GF-D8 (cell line): ENCODE measurements at regions not wholly inside any gene's neighbourhood (a gene's known extent, or its start where the extent isn't known, plus 50 kb on each side); places are given as distances from the start of the nearest gene placed in this dataset.

Source experiments
- DNase-seq: peaks from one replicate; lab custom pipeline; 2025; lab: John Stamatoyannopoulos, UW

DNA sequence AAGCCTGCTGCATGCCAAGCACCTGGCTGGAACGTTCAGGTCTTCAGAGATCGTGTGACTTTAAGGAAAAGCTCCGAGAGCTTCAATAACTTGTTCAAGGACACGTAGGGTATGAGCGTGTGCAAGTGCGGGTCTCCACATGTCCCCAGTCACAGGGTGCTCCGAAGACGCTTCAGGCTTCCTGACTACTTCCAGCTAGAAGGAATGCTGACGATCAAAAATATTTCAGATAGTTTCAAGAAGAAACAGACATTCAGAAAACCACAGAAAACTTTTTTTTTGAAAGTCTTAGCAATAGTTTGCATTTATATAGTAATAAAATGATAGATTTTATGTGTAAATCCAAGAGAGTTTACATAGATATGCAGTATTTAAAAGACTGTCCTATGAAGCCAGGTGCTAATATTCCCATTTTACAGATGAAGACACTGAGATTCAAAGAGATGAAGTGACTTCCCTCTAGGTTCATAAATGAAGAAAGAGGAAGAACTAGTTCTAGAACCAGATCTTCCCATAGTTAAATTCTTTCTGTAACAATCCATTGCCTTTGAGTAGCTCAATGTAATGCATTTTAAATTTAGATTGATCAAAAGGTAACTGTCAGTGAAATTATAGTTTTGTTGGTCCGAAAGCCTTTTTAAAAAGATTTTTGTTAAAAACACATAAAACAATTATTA, 247.6 kb downstream of the MYLK4 start:
- no peak for DNase-seq

DNA sequence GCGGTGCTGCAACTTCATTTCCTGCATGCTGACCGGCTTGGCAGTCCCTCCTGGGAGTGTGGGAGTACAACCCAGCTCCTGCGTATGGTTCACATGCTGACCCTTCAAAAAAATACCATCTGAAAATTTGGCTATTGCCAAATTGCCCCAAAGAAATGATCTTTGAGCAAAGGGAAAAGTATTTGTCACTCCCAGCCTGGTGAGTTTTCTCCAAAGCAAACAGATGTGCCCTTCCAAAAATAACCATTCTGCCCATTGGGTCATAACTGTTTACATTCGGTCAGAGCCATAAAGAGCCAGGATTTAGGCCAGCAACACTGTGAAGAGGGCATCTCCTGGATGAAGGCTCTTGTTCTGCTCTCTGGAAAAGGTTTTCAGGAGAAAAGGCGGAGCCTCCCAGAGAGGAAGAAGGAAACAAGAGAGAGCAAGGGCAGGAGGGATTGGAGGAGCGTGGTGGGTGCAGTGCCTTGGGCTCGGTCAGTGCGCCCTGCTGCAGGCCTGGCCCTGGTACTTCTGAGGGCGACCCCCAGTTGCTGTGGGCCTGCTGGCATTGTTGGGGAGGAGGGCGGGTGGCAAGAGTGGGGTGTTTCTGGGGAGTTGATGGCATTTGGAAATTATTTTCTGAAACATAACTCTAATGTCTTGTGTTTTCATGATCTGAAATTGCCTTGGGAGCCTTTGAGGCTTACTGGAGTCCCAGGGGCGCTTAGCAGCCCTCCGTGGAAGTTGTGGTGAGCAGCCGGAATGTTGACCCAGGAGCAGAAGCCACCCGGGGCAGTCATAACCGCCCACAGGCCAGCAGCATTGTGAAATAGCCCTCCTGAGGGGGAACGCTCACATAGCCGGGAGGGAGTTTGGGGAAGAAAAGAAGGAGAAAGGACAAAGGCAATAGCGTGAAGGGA, 248.4 kb downstream of the MYLK4 start:
- DNase-seq = no peak

DNA sequence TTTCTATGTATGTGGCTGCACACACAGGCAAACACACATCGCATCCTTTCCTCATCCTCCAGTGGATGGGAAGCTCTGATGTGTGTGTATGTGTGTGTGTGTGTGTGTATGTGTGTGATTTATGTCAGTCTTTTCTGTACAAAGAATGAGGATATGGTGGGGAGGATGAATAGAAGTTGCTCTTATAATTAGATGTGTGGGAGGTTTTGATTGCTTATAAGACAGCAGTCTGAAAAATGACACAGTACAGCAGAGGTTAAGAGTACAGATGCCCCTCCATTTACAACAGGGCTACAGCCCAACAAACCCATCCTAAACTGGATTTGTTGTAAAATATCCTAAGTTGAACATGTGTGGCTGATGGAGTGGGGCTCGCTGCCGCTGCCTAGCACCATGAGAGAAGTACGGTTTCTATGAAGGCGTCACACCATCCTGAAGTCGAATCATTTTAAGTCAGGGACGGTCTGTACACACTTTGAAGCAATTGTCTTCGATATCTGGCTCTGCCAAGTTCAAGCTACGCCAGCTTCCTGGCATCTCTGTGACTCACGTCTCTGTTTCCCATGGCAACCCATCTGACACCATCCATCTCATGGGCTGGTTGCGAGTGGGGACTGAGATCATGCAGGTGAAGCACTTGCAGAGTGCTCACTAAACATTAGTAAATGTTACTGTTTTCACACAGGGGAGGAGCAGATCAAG, 252.6 kb downstream of the MYLK4 start:
- no peak for DNase-seq

DNA sequence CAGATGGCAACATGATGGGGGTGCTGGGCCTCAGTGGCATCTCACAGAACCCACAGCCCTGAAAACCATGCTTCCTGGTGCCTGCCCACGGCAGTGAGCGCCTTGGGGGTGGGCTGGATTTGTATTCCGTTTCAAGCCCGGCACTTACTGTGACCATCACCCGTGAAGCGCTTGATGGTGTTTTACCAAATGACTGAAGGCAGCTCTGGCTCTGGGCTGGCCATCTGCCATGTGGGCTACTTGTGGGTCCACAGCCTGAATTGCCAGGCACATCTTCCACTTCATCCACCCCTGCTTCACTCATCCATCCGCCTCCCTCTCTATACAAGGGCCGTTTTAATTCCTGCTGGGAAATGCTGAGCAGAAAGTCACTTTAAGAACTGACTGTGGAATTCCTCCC, 250.9 kb upstream of the GMDS start:
- DNase-seq = no peak

DNA sequence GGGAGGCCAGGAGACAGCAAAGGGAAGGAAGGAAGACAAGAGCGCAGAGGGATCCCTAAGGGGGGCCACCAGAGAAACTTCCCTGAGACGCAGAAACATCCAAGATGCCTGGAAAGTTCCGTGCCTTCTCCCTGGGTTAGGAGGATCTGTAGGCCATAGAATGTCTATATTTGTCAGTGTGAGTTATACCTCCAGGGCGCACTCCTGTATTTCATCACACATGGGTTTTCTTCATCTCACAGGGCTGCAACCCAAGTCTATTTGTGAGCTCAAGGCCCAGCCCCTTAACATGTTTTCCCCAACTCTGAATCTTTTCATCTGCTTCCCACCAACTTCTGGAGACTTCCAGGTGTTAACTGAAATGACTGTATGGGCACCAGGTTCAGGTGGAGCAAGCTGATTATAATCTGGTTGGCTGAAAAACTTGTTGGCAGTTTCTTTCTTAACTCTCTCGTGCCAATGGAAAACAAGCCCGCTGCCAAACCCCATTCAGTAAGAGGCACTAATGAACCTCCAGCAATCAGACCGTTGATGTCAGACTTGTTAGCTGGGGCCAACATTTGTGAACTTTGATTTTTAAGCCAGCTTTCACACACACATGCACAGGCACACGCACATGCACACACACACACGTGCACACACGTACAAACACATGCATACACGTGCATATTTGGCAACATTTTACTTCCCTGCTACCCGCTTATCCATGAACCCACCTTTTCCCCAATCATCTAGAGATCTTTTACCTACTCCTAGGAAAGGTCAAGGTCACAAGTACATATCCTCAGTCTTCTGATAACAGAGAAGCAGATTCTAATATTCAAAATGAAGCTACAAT, 247.5 kb upstream of the GMDS start:
- no peak for DNase-seq

DNA sequence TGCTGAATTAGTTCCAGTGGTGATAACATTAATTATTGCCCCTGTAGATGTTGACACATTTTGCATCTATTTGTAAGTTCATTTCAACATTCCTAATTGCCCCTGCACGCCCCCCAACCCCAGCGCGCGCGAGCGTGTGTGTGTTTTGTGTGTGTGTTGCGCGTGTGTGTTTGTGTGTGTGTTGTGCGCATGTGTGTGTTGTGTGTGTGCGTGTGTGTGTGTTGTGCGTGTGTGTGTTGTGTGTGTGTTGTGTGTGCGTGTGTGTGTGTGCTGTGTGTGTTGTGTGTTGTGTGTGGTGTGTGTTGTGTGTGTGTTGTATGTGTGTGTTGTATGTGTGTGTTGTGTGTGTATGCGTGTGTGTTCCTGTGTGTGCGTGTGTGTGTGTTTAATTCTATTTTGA, 245.7 kb upstream of the GMDS start:
- DNase-seq = no peak

DNA sequence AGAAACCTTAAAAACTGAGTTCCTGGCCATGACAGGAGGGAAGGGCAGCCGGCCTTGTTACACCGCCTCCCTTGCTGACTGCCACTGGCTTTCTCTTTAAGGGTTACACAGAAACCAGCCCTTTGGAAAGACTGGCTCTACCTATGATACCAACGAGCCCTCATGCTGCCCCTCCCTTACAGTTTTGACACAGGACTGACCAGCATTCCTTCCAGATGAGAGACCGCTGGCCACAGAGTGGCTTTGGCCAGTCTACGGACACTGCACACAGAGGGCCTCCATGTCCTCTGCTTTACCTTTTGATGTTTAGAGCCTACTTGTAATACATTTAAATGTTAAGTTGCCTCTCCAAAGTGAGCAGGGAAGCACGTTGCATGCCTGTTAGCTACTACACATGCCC, 243.2 kb upstream of the GMDS start:
- DNase-seq = no peak

DNA sequence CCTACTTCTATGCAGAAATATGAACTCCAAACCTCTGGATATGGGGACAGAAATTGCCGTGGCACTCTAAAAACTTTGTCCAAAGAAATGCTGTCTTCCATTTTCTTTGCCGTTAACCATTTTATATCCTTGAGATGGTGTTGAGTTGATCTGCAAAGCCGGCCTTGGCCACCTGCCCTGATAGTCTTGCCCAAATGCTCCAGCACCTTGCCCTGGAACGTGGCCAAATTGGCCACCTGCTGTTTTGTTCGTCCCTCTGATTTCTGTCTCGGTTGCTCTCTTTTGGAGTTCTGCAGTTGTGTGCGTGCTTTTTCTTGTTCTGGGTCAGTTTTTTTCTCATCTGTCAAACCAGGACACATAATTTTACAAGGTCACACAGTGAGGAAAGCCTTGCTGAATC, 239.7 kb upstream of the GMDS start:
- DNase-seq = no peak

DNA sequence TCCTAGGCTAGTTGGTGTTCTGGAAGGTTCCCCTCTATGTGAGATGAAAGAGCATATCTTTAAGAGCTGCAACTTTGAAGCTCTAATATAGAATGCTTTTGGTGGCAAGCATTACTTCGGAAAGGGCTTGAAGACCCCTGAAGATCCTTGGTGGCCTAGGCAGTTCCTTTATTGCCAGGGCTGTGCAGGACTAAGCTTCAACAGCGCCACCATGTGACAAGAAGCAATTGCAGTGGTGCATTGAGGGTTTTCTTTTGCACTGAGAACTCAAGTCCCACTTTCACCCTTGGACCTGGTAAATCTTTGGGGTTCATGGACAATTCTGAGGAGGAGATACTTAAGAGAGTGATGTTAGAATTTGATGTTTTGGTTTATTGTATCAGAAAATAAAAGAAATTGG, 237.4 kb upstream of the GMDS start:
- no peak for DNase-seq

DNA sequence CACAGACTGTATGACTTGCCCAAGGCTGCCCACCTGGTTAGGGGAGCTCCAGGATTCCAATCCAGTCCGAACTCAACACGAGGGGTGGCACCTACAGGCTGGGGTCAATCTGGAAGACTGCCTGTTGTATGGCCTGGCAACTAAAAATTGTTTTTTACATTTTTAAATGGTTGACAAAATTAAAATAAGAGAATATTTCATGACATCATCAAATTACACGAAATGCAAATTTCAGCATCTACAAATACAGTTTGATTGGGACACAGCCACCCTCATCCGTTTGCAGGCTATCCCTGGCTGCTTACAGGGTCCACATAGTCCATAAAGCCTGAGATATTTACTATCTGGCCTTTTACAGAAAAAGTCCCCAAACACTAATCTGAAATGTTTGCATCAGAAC, 235.9 kb upstream of the GMDS start:
- no peak for DNase-seq

DNA sequence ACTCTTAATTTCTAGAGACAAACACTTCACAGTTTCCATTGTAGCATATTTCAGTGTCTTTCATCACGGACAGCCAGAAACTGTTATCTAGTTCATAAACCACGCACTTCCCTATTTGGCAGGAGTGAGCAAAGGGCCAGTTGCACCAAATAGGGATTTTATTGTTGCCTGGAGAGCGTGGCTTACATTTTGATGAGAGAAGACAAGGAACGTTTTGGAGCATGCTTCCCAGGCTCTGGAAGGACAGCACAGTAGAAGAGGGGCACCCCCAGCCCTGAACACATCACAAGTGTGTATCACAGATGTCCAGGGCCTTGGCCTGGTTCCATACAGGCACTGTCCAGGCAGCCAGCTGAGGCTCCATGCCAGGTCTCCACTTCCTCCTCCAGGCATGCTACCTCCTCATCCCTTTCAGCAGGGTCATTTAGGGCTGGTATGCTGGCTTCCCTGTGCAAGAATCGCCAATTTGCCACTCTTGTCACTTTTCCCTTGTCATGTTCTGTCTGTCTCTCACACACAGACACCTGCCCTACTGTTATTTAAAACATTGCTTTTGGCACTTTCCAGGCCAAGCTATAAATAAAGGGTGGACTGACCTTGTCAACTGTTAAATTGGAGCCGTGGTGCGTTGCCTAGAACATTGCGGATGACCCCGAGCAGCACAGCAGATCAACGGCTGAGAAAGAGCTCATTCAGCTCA, 235.0 kb upstream of the GMDS start:
- DNase-seq = peak; percentile 35

DNA sequence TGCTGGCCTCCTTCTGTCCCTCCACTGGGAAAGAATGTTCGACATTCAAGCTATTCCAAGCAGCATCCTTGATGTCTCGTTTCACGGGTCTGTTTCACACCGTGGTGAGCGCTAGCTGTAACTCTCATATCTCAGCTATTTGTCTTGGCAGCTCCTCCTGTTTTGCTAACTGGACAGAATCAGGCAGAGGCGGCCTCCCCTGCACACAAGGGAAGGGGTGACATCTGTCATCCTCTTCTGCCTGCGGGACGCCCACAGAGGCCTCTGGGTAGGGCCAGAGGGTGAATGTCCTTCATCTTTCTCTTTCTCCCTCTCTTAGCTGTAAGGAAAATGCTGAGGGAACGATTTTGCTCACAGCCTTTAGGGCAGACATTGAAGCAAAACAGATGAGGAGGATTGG, 232.8 kb upstream of the GMDS start:
- DNase-seq = no peak

DNA sequence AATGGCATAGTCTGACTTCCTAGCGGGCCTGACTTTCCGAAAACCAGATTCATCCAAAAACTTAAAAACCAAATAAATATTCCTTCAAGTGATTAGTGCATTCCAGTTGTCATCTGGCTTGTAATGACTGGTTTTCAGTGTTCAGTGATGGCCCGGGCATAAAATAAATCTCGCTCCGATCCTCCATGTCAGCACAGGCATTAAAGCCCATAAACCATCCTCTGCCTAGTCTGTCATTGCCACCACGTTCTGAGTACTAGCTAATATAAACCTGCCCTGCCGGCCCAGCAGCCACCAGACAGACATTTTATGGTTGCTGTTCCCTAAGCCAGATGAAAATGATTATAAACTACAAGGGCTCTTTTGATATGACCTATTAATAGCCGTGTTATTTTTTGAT, 232.3 kb upstream of the GMDS start:
- no peak for DNase-seq

DNA sequence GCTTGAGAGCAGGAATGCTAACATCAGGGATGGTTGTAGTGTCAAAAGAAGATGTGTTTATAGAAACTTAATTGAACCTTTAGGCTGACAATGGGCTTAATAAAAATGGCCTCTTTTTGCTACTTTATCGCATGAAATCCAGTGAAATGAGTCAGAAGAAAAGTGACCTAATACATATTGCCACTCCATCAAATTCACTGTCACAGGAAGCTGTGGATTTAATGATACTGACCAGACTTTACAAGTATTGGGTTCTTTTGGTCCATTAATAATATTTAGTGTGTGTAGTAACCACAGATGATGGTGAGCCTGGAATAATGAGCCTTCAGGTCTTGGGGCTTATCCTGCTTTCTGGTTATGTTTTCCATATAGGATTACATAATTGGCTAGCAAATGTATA, 231.8 kb upstream of the GMDS start:
- no peak for DNase-seq

DNA sequence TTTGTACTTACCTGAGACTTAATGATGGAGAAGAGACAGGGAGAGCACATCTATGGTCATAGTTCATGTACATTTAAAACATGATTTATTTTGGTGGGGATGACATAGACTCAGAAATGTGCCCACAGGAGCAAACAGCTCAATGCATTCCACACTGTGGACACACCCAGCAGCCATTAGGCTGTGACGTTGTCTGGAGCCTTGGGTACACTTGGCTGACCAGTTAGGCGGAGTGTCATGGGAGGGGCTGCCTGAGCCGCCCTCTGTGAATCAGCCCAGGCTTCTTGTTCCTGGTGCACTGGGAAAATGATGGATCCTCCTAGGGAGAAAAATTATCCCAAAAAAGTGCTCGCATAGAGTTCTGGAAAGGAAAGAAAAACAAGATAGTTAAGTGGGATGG, 231.0 kb upstream of the GMDS start:
- no peak for DNase-seq

DNA sequence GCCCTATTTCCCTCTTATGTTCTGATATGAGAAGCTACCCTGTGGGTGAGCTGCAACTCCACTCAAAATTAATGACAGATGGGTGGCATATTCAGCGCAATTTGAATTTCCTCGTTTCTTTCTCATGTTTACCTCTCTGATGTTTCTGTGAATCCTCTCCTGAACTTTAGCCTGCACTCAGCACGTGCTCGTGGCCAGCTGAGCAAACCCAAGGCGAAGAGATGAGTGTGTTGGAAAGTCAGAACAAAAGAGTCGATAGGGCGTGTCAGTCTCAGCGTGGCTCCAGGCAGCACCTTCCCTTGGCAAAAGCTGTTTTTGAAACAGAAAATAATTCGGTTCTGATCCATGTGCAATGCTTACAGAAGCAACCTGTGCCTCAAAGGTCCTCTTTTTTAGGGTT, 226.1 kb upstream of the GMDS start:
- no peak for DNase-seq

DNA sequence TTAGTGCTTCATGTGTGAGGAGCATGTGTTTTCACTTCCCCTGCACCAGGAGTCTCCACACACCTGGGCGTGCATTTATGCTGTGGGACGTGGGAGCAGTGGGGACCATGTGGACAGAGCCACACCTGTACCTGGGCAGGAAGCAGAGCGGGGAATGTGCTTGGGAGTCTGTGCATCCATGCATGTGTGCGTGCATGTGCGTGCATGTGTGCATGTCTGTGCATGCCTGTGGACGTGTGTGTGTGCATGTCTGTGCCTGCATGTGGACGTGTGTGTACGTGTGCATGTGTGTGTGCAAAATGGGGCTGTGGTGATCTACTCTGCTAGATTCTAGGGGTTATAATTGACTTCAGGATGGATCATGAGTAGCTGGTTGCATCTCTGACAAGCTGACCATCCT, 224.0 kb upstream of the GMDS start:
- no peak for DNase-seq

DNA sequence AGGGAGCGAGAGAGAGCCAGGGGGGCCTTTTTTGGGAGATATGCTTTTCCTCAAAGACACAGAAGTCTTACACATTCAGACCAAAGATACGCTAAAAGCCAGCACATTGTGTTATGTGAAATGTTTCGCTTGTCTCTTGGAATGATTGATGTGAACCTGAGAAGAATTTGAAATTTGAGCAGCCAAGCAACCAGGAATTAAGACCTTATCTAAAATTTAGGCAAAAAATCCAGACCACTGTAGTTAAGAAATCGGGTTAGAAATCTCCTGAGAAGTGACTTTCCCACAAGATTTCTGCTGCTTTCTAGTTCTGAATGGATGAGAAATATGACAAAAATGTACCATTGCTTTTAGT, 223.2 kb upstream of the GMDS start:
- DNase-seq = no peak

DNA sequence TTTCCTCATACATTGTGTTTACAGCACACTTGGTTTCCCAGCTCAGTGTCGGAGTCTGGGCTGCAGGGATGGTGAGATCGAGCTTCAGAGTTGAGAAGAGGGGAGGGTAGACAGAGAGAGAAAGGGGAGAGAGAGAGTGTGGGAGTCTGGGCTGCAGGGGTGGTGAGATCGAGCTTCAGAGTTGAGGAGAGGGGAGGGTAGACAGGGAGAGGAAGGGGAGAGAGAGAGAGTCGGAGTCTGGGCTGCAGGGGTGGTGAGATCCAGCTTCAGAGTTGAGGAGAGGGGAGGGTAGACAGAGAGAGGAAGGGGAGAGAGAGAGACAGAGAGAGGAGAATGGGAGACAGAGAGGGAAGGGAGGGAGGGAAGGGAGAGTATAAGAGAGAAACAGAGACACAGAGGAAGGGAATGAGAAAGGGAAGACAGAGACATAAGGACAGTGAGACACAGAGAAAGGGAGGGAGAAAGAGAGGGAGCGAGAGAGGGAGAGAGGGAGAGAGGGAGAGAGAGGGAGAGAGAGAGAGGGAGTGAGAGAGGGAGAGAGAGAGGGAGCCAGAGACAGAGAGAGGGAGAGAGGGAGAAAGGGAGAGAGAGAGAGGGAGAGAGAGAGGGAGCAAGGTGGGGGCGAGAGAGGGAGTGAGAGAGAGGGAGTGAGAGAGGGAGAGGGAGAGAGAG, 222.7 kb upstream of the GMDS start:
- no peak for DNase-seq

DNA sequence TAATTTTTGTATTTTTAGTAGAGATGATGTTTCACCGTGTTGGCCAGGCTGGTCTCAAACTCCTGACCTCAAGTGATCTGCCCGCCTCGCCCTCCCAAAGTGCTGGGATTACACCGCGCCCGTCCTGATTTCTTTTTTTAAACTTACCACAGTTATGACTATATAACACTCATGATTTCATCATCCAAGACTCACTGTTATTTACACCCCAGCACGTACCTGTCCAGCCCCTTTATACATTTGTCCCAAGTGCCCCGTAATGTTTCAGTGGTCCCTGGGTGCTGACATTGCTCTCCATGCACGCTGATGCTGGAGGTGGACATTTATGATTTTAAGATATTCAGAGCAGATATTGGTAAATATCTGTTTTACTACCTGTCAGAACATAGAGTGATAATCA, 219.9 kb upstream of the GMDS start:
- no peak for DNase-seq

DNA sequence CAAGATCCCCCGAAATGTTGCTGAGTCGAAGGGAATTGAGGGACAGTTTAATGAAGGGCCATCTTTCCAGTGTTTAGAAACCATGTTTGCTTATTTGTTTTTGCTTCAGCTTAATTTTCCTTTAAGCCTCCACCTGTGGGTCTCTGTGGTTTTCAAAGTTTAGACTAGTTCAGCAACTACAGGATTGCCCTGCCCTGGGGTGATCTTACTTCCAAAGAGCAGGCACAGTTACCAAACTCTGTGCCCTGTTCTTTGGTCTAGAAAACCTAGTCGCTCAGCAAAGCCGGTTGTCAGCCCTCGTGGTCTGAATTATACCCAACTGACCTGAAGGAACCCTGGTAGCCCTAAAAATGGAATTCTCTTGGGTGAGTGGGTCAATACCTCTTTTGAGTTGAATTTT, 219.2 kb upstream of the GMDS start:
- DNase-seq = no peak
